NCI-H345 treated with DMSO at 0.1 percent for 48 hours (cell line): ENCODE measurements at regions not wholly inside any gene's neighbourhood (a gene's known extent, or its start where the extent isn't known, plus 50 kb on each side); places are given as distances from the start of the nearest gene placed in this dataset.
"Not testable (repeated sequence)": the region's sequence is repeated elsewhere in the genome, so short reads cannot be mapped to it uniquely, and the experiment has no call there.

Source experiments
- DNase-seq: peaks from one replicate; lab custom pipeline; 2025; ENCODE audit not compliant: unreplicated experiment; lab: John Stamatoyannopoulos, UW

DNA sequence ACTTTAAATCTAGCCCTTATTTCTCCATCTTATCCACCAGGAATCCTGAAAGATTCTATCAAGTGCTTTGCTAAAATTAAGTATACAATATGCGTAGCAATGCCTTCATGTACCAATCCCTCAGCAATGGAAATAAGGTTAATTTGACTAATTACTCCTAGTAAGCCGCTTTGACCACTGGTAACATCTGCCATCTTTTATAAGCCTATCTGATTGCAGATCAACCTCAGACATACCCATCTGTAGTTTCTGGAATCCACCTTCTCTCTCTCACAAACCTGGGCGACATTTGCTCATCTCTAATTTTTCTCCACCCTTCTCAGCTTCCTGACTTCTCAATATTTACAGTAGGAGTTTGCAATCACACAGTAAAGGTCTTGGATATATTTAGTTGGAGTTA is 138.8 kb upstream of the CRHR1 start:
- no peak for DNase-seq

DNA sequence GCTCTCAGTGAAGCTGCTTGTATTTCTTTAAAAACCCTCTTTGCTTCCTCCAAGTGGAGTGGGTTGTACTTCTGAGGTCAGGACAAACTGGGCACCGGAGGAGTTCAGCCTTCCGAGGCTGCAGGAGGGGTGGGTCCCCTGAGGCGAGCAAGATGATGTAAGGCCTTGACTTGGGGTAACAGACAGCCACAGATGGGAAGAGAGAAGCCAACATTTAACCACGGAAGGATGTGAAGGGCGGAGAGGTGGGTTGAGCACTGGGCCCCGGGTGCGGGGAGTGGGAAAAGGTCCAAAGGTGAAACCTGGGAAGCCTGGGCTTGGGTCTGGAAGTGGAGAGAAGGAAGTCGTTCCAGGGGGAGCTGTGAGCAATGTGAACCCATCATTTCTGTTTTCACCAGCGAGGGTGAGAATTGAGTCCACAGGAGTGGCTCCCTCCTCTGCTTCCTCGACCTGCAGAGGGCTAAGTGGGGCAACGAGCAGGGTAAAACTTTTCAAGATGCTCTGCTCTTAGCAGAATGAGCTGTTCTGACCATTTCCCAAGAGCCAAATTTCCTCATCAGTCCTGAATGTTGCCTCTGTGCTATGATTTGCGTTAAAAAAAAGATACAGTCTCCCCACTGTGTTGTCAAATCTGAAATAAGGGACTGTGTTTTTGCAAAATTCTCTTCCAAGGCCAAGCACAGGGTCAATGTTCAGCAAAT is 137.7 kb upstream of the CRHR1 start:
- no peak for DNase-seq

DNA sequence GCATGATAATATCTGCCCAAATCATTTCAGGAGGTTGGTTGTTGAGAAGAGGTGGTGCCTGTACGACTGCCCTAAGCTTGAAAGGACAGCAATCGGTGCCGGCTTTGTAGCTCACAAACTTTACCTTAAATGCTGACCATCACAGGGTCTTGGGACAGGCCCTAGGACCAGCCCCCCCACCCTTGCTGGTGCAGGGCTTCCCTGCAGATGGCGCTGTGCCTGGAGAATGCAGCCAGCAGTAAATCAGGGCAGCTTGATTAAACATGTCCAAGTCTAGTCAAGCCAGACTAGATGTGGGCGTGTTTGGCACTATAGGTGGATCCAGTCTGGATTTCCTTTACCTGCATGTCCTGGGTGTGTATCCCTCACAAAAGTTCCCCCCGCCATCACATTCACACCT is 135.5 kb upstream of the CRHR1 start:
- DNase-seq = no peak

DNA sequence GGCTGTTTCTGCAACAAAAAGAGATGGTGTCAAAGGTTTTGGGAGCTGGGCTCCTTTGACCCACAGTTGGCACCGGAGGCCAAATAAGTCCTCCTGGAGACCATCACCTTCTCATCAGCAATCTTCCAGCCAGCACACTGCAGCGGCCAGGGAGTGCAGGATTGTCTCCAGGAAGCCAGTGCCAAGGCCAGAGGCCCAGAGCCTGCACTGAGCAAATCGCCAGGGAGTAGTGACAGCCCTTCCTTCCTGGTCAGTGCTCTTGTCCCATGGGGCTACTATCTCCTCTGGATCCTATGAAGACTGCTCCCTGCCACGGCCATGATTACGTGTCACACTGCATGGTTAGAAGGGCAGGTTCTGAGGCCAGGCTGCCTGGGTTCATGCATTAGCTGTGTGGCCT is 134.3 kb upstream of the CRHR1 start:
- no peak for DNase-seq

DNA sequence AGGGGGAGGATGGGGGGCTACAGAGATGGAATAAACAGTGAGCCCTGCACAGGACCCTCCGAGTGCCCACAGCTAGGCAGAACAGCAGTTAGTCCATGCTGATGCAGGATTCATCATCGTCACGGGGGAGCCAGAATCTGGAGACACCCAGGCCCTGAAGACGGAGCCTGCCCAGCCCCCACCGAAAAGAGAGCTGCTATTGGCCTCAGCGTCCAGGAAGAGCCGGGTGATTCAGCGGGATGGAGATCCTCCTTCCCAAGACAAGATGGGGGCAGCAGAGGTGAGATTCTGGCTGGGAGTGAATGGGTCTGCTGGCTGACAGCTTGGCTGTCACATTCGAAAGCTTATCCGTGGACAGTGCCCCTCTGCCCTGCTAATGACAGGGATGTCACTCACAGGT is 133.6 kb upstream of the CRHR1 start:
- no peak for DNase-seq

DNA sequence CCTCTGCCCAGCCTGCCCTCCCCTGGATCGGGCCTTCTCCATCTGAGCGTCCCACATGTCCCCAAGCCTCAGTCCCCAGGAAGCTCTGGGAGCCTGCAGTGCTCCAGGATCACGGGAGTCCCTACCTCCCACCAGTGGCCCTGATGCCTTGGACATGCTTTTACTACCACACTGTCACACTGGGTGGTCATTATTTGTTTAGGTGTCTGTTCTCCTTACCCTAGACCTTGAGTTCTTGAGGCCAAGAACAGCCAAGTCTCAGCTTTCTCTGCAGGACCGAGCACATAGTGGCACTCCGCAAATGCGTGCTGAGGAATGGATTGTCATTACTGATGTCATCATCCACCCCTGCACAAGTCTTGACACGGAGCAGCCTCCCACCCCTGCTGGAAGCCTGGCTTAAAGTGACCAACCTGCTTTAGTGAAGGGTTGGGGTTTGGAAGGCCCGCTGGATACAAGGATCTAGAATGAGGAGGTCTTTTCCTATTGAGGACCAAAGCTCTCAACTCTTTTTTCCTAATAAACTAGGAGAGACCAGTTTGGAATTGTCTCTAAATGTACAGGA is 132.9 kb upstream of the CRHR1 start:
- no peak for DNase-seq

DNA sequence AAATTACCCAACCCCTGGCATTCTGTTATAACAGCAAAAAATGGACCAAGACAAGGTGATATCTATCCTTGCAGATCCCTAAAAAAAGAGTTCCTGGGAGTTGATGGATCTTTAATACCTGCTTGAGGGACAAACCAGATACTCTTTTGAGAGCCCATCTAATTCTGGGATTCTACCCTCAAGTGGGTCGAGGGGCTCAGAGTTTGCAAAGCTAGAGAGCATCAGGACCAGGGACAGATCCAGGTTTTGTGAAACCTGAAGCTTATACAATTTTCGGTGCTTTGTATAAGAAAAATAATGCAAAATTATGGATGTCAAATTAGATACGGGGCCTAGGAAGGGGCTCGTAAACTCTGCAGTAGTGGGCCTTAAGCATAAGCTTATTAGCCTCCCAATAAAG is 130.5 kb upstream of the CRHR1 start:
- DNase-seq = no peak

DNA sequence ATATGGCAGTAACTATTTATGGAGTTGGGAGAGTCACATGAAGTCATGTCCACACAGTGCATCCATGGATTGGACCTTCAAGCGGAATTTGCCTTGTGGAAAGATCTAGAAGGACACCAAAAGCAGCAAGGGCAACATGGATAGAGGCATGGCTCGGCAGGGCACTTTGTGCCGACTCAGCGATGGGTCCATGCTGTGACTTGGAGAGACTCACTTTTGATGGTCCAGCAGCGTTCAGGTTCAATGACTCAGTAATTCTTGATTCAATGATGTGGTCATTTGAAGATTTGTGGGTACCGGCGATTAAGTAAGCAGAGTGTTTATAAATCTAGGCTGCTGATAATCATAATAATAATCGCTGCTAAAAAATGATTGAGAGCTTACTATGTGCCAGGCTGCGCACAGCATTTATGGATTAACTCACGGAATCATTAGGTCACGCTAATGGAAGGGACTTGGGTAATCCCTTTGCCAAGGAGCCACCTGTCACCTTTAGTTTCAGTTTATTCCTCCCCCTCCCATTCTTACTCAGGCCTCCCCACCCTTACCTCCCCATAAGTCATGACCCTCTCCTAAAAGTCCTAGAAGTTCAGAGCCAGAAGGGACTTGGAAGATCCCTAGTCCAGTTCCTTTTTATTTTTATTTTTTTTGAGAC is 127.5 kb upstream of the CRHR1 start:
- no peak for DNase-seq

DNA sequence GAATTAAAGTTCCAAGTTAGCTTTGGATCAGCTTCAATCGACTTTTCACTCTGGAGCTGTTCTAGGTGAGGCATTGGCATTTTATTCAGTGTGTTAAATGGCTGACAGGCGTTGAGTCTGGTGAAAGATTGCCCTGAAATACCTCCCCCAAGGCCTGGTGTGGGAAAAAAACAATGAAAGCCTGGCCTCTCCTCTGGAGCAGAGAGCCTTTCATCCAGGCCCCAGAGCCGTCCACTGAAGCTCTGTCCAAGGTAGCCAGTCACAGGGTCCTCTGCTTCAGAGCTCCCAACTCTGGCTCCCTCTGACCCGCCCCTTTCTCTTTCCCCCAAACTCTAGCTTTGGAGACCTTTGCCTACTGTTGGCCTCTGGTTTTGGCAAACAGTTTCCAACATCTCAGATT is 123.6 kb upstream of the CRHR1 start:
- no peak for DNase-seq

DNA sequence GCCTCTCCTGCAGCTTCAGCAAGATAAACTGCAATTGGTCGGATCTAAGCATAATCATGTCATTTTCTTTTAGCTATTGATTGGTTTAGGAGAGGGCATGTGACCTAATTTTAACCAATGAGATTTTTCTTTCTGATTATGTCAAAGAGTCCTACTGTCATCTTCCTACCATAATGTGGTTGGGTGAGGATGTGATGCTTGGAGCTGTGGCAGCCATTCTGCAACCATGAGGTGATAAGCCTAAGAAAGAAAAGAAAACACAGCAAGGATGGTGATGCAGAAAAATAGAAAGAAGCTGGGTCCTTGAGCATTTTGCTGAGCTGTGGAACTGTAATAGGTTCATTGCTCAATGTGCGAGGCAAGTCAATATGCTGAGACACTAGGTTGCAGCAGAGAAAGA is 121.7 kb upstream of the CRHR1 start:
- DNase-seq = no peak

DNA sequence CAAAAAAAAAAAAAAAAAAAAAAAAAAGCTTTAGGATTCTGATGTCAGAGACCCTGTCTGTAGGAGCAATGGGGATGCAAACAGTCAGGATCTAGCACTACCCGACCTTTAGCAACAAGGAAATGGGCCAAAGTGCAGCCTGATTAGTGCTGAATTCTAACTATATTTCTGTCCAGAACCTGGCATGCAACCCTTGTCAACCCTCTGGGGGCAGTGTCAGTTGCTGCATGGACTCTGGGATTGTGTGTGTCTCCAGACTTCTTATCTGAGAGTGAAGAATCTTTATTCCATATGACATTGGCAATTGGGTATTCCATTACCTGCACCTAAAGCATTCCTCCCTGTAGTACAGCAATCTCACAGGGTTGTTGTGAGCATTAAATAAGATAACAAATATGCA is 120.3 kb upstream of the CRHR1 start:
- DNase-seq = no peak

DNA sequence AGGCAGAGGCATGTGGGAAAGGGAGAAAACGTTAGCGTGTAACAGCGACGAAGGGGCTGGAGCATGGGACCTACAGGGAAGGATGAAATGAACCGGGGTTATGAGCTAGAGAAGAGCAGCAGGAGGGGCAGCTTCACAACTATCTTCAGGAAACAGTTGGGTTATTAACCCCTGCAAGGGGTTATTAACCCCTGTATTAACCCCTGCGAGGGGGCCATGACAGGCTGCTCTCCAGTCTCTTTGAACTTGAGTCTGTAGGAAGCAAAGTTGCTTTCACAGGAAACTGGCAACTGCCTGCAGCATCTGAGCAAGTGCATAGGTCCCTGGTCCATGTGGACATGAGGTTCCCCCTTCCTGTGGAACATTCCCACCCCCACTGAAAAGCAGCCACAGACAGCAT is 119.2 kb upstream of the CRHR1 start:
- no peak for DNase-seq

DNA sequence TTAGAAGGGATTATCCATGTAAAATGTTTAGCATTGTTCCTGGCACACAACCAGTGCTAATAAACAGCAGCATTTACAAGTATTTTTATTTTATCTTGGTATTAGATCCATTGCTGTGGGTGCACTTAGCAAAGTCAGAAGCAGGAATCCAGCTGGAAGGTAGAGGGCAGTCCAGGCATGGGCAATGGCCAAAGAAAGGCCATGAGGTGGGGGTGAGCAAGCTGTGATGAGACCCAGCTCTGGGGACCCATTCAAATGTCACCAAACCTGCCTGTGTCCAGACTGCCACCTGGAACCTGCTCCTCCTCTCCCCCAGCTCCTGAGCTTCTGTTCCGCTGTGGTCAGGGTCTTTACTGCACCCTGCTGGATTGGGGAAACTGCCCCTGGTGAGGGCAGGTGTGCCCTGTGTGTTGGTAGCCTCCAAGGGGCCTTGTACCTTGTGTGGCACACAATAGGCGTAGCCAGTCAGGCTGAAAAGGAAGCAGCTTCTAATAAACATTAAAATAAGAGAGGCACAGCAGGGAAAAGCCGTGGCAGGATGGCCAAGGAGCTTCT is 118.0 kb upstream of the CRHR1 start:
- no peak for DNase-seq

DNA sequence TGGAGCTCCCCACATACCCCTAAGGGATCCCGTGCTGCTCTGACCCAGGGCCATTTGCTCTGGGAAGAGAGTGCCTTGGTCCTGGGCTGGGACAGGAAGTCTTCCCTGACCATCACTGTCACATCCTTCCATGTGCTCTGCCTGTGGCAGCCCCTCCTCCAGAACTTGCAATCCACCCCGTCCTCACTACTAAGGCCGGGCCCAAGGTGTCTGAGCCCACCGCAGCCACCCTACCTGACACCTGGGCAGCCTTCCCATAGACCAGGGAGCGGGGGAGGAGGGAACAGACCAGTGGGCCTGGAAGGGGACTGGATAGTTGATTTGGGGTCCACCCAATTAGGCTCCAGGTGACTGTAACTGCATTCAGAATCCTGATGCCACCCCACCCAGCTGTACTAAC is 117.5 kb upstream of the CRHR1 start:
- DNase-seq = no peak

DNA sequence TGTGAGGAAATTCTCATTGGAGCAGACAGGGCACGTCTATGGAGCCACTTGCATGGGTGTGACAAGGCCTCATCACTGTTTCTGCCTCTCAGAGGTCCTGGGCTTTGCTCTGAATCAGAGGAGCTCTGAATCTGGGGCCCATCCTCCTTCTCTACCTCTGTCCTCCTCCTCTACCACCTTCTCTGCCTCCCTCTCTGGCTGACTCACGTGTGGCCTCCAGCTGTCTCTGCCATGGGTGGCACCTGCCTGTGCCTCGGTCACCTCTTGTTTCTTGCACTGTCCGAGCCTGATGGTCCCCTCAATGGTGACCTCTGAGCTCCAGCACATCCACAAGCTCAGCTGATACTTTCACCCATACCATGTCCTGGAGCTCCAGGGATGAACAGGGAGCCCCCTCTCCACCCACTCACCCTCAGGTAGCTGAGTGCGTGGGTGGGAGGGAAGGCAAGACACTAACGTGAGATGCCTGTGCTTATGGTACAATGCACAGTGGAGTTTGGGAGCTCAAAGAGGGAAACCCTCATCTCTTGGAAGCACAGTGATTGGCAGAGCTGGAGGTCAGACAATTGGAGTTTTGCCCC is 116.4 kb upstream of the CRHR1 start:
- DNase-seq = no peak

DNA sequence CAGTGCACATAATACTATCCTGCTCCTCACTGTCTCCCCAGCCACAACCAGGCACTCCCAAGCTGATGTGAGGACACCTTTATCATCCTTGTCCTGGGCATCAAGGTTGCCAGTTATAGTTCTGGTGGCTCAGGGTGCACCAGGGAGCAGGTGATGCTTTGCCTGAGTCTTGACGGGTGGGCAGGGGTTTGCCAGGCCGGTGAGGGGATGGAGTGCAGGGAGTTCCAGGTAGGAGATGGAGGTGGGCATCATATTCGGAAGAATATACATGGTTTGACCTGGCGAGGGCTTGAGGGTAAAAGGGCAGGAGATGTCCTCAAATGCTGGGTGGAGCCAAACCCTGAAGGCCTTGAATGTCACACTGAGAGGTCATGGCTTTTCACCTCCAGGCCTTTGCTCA is 115.8 kb upstream of the CRHR1 start:
- no peak for DNase-seq

DNA sequence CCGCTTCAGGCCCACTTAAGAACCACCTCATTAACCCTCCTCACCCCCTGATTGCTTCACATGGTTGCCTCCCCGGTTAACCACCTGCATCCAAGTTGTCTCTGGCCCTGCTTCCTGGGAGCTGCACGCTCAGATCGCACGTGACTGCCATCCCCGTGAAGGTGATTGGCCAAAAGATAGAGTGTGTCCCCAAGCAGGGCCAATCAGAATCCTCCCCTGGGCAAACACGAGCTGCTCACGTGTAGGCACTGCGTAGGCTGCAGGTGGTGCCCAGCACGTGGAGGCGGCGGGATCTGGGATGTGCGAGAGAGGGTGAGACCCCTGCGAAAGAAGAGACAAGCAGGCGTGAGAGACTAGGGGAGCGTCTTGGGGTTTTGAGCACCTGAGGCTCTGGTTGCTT is 111.8 kb upstream of the CRHR1 start:
- DNase-seq = no peak

DNA sequence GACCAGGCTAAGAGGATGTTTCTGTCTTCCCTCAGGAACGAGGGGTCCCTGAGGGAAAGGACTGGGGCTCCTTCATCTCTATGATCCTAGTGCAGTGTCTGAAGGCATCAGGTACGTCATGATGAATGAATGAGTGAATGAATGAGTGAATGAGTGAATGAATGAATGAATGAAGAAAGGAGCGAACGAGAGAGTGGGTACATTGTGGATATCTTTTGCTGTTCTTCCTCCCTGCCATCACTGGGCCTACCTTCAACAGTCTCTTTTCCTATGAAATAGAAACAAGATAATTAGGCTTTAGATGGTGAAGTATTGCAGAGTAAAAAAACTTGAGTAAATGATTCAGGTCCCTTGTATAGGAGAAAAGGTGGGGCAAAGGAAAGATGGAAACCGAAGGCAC is 111.3 kb upstream of the CRHR1 start:
- no peak for DNase-seq

DNA sequence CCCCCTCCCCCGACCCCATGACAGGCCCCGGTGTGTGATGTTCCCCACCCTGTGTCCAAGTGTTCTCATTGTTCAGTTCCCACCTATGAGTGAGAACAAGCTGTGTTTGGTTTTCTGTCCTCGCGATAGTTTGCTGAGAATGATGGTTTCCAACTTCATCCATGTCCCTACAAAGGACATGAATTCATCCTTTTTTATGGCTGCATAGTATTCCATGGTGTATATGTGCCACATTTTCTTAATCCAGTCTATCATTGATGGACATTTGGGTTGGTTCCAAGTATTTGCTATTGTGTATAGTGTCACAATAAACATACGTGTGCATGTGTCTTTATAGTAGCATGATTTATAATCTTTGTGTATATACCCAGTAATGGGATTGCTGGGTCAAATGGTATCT is 110.4 kb upstream of the CRHR1 start:
- DNase-seq = not testable (repeated sequence)

DNA sequence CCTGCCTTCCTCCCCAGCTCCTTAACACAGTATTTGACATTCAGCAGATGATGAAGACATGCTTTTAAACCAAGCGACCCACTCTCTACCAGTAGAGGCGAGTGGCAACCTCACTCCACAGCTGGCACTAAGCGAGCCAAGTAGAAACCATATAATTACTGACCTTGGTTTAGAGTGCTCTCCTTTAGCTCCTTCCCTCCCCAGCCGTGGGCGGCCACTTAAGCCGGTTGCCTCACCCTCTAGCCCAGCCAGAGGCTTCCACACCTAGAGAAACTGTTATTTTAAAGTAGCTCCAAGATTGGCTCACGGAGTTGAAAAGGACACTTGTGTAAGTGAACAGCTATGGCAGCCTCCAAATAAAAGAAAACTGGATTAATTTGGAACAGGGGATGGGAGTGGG is 109.1 kb upstream of the CRHR1 start:
- no peak for DNase-seq

DNA sequence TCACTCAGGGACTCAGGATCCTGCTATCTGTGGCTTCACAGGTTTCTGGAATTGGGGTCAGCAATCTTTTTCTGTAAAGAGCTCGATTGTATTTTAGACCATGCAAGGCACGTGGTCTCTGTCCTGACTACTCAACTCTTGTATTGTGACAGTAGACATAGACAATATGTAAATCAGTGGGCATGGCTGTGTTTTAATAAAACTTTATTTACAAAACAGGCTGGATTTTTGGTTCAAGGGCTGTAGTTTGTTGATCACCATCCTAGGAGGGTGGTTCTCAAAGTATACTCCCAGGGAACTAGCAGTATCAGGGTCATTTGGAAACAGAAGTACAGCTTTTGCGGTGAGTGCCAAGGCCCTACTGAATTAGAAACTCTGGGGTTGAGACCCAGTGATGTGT is 108.2 kb upstream of the CRHR1 start:
- no peak for DNase-seq

DNA sequence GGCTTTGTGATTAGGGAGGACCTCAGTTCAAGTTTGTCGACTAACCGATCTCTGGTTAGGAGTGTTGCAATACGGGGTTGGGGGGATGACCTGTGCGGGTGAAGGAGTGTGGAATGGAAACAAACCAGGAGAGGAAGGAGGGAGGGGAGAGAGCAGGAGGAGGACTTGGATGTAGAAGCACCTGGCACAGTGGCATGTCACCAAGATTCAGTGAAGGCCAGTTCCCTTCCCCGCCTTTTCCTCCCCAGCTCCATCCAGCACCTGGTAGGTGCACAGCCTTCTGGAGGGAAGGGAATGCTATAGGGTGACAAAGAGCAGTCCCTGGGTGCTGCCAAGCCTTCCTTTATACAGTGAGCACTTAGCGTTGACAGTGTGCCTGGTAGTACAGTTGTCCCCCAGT is 107.4 kb upstream of the CRHR1 start:
- no peak for DNase-seq
